ENCODE measurements at regions not wholly inside any gene's neighbourhood (a gene's known extent, or its start where the extent isn't known, plus 50 kb on each side); places are given as distances from the start of the nearest gene placed in this dataset.

- TF ChIP-seq CTCF (IDR thresholded peaks at IDR 0.05) (no peak), POLR2A (IDR thresholded peaks at IDR 0.05) (no peak), POLR2AphosphoS5 (IDR thresholded peaks at IDR 0.05) (no peak)
These were observed 340.3 kb downstream of the QKI start for GRCh38 chr6:163754866-163755265.
